GM19238 (cell line): ENCODE measurements at regions not wholly inside any gene's neighbourhood (a gene's known extent, or its start where the extent isn't known, plus 50 kb on each side); places are given as distances from the start of the nearest gene placed in this dataset.
"Not testable (repeated sequence)": the region's sequence is repeated elsewhere in the genome, so short reads cannot be mapped to it uniquely, and the experiment has no call there.

Source experiments
- DNase-seq: peaks from one replicate; pipeline ENCODE4 v3.0.0; 2011; ENCODE audit warnings: low spot score; ENCODE audit not compliant: insufficient read length

- no peak for DNase-seq
These were observed 131.0 kb downstream of the ATXN3L start for GRCh38 chrX:13188731-13189309.

GRCh38 chrX:13186643-13187042 lies 133.2 kb downstream of the ATXN3L start:
- not testable (repeated sequence) for DNase-seq

- no peak for DNase-seq
These were observed 136.4 kb upstream of the FAM9C start for GRCh38 chrX:13180807-13181206.

GRCh38 chrX:13179586-13179985 lies 135.2 kb upstream of the FAM9C start:
- no peak for DNase-seq

GRCh38 chrX:13179100-13179499 lies 134.7 kb upstream of the FAM9C start:
- no peak for DNase-seq

GRCh38 chrX:13177921-13178566 lies 133.6 kb upstream of the FAM9C start:
- DNase-seq = no peak

- no peak for DNase-seq
These were observed 130.6 kb upstream of the FAM9C start for GRCh38 chrX:13175056-13175455.

- no peak for DNase-seq
These were observed 126.6 kb upstream of the FAM9C start for GRCh38 chrX:13170966-13171558.

GRCh38 chrX:13169684-13170083 lies 125.3 kb upstream of the FAM9C start:
- DNase-seq = no peak

- no peak for DNase-seq
These were observed 123.8 kb upstream of the FAM9C start for GRCh38 chrX:13168269-13168668.

- DNase-seq = no peak
These were observed 123.2 kb upstream of the FAM9C start for GRCh38 chrX:13167481-13168231.

- DNase-seq = no peak
These were observed 121.1 kb upstream of the FAM9C start for GRCh38 chrX:13165266-13166189.

GRCh38 chrX:13164611-13165010 lies 120.2 kb upstream of the FAM9C start:
- DNase-seq = no peak

GRCh38 chrX:13162772-13163410 lies 118.5 kb upstream of the FAM9C start:
- no peak for DNase-seq

- no peak for DNase-seq
These were observed 115.5 kb upstream of the FAM9C start for GRCh38 chrX:13159886-13160285.

GRCh38 chrX:13158911-13159310 lies 114.5 kb upstream of the FAM9C start:
- DNase-seq = no peak

- not testable (repeated sequence) for DNase-seq
These were observed 111.1 kb upstream of the FAM9C start for GRCh38 chrX:13155550-13155949.

GRCh38 chrX:13153796-13154195 lies 109.4 kb upstream of the FAM9C start:
- no peak for DNase-seq

- DNase-seq = no peak
These were observed 108.2 kb upstream of the FAM9C start for GRCh38 chrX:13152518-13153185.

GRCh38 chrX:13151828-13152517 lies 107.6 kb upstream of the FAM9C start:
- no peak for DNase-seq
